GM21576 (cell line): ENCODE measurements at regions not wholly inside any gene's neighbourhood (a gene's known extent, or its start where the extent isn't known, plus 50 kb on each side); places are given as distances from the start of the nearest gene placed in this dataset.

ENCODE experiments used
- ATAC-seq: cut with Tn5 transposase; IDR thresholded peaks from one replicate; pipeline ENCODE4 v1.9.1; 2021; ENCODE audit warnings: mild to moderate bottlenecking, moderate library complexity; ENCODE audit not compliant: unreplicated experiment

GRCh38 chr2:19141234-19142004 is 217.0 kb downstream of the OSR1 start:
- ATAC-seq: no peak

GRCh38 chr2:19140463-19141208 is 217.8 kb downstream of the OSR1 start:
- no peak for ATAC-seq

GRCh38 chr2:19139386-19139785 is 219.0 kb downstream of the OSR1 start:
- ATAC-seq: no peak

- ATAC-seq: no peak
Observed at GRCh38 chr2:19138264-19138825, 220.1 kb downstream of the OSR1 start.

GRCh38 chr2:19137433-19137832 is 221.0 kb downstream of the OSR1 start:
- ATAC-seq: no peak

- no peak for ATAC-seq
Observed at GRCh38 chr2:19132967-19133366, 225.5 kb downstream of the OSR1 start.

- ATAC-seq: no peak
Observed at GRCh38 chr2:19131871-19132270, 226.6 kb downstream of the OSR1 start.

GRCh38 chr2:19128148-19128547 is 230.3 kb downstream of the OSR1 start:
- ATAC-seq: no peak

GRCh38 chr2:19127616-19128015 is 230.8 kb downstream of the OSR1 start:
- ATAC-seq: no peak

- ATAC-seq: no peak
Observed at GRCh38 chr2:19125901-19126680, 232.3 kb downstream of the OSR1 start.

- ATAC-seq: no peak
Observed at GRCh38 chr2:19124135-19124534, 234.3 kb downstream of the OSR1 start.

- no peak for ATAC-seq
Observed at GRCh38 chr2:19123556-19123955, 234.9 kb downstream of the OSR1 start.

- ATAC-seq: no peak
Observed at GRCh38 chr2:19122220-19122619, 236.2 kb downstream of the OSR1 start.

- ATAC-seq: no peak
Observed at GRCh38 chr2:19120941-19121750, 237.3 kb downstream of the OSR1 start.

GRCh38 chr2:19120181-19120580 is 238.2 kb downstream of the OSR1 start:
- no peak for ATAC-seq

- ATAC-seq: no peak
Observed at GRCh38 chr2:19119326-19120001, 239.0 kb downstream of the OSR1 start.

- no peak for ATAC-seq
Observed at GRCh38 chr2:19116918-19117317, 241.5 kb downstream of the OSR1 start.

GRCh38 chr2:19114754-19115231 is 243.6 kb downstream of the OSR1 start:
- no peak for ATAC-seq

- ATAC-seq: no peak
Observed at GRCh38 chr2:19114126-19114525, 244.3 kb downstream of the OSR1 start.

- no peak for ATAC-seq
Observed at GRCh38 chr2:19111354-19111753, 247.1 kb downstream of the OSR1 start.
